PC-3 (cell line): ENCODE measurements at regions not wholly inside any gene's neighbourhood (a gene's known extent, or its start where the extent isn't known, plus 50 kb on each side); places are given as distances from the start of the nearest gene placed in this dataset.

ENCODE experiments used
- EZH2 ChIP-seq: fragments of 300-600 bp; sonication (generic); IDR thresholded peaks from one replicate; pipeline ENCODE4 v1.6.1; 2017; ENCODE audit warnings: antibody characterized with exemption, mild to moderate bottlenecking, low read length; ENCODE audit not compliant: unreplicated experiment
- EZH2phosphoT487 ChIP-seq: fragments of 300-600 bp; sonication (generic); IDR thresholded peaks from 2 replicates; pipeline ENCODE4 v1.6.1; 2018; ENCODE audit warnings: mild to moderate bottlenecking, antibody characterized with exemption, low read length, borderline replicate concordance
- TF ChIP-seq, protein P1 (sequence below): fragments of 300-600 bp; sonication (generic); conservative IDR thresholded peaks from 2 replicates; pipeline ENCODE4 v1.5.1; 2017; ENCODE audit warnings: antibody characterized with exemption, low read depth, mild to moderate bottlenecking, low read length

DNA sequence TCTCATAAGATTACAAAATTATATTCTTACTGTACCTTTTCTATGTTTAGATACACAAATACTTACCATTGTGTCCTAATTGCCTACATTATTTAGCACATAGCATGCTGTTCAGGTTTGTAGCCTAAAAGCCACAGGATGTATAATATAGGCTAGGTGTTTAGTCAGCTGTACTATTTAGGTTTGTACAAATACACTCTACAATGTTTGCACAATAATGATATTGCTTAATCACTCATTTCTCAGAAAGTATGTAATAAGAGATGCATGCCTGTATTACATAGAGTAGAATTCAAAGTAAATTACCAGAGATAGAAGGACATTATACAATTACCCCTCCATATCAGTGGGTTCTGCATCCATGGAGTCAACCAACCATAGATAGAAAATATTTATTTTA is 201.1 kb upstream of the COL3A1 start:
- TF ChIP-seq, protein P1, sequence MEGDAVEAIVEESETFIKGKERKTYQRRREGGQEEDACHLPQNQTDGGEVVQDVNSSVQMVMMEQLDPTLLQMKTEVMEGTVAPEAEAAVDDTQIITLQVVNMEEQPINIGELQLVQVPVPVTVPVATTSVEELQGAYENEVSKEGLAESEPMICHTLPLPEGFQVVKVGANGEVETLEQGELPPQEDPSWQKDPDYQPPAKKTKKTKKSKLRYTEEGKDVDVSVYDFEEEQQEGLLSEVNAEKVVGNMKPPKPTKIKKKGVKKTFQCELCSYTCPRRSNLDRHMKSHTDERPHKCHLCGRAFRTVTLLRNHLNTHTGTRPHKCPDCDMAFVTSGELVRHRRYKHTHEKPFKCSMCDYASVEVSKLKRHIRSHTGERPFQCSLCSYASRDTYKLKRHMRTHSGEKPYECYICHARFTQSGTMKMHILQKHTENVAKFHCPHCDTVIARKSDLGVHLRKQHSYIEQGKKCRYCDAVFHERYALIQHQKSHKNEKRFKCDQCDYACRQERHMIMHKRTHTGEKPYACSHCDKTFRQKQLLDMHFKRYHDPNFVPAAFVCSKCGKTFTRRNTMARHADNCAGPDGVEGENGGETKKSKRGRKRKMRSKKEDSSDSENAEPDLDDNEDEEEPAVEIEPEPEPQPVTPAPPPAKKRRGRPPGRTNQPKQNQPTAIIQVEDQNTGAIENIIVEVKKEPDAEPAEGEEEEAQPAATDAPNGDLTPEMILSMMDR, result no peak
- TF ChIP-seq EZH2 (no peak), EZH2phosphoT487 (no peak)
